ENCODE measurements at regions not wholly inside any gene's neighbourhood (a gene's known extent, or its start where the extent isn't known, plus 50 kb on each side); places are given as distances from the start of the nearest gene placed in this dataset.
A peak's percentile ranks its signal among the peaks of the same experiment; 100 is the strongest.

DNA sequence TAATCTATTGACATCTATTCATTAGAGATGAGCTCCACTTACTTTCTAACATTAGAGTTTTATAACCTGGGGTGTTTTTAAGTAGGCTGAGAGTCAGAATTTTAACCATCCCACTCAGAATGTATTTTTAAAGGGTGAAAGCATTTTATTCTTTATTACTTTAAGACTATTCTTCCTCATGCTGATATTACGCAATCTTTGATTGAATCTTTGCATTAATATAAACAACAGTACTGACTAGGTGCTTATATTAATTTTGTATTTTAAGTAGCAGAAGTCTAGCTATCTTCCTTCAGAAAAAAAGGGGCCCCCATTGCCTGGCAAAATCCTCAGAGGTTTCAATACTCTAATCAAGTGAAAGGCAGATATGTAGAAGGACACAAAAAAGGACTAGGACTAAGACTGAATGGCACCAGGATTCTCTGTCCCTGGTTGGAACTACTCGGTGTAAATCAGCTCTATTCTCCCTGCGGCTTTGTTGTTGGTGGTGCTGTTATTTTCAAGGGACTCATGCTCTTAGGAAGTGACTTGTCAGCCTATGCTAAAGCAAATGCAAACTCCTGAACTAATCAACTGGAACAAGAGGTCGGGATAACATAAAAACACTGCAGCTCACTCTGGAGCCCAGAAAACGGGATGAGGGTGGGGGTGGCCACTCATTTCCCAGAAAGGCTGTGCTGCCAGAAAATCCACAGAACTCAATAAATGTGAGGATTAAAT is 1324.4 kb downstream of the GRIK2 start:
- FAIRE-seq (no peak), DNase-seq (ENCODE audit: insufficient read length, low spot score) (no peak)
- TF ChIP-seq, protein P1, sequence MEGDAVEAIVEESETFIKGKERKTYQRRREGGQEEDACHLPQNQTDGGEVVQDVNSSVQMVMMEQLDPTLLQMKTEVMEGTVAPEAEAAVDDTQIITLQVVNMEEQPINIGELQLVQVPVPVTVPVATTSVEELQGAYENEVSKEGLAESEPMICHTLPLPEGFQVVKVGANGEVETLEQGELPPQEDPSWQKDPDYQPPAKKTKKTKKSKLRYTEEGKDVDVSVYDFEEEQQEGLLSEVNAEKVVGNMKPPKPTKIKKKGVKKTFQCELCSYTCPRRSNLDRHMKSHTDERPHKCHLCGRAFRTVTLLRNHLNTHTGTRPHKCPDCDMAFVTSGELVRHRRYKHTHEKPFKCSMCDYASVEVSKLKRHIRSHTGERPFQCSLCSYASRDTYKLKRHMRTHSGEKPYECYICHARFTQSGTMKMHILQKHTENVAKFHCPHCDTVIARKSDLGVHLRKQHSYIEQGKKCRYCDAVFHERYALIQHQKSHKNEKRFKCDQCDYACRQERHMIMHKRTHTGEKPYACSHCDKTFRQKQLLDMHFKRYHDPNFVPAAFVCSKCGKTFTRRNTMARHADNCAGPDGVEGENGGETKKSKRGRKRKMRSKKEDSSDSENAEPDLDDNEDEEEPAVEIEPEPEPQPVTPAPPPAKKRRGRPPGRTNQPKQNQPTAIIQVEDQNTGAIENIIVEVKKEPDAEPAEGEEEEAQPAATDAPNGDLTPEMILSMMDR (IDR thresholded peaks at IDR 0.05; ENCODE audit: insufficient read depth, missing control alignments) = no peak

DNA sequence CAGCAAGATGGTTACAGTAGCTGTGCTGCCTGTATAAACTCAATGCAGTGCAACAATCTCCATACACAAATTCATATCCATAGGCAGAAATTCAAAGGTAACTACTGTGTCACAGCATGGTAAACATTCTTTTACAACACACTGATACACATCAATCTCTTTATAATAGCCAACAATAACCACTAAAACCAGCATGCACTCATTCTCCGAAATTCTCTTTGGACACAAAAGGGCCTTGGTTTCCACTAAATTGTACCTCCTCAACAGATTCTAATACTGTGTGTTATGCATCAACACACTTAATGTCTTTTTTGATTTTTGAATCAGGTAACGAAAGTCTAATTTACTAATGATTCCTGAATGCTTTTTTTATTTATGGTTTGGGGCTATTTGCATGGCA is 1323.7 kb downstream of the GRIK2 start:
- TF ChIP-seq, protein P1 (IDR thresholded peaks at IDR 0.05; ENCODE audit: insufficient read depth, missing control alignments) = no peak
- DNase-seq (ENCODE audit: insufficient read length, low spot score) = no peak
- no peak for FAIRE-seq

DNA sequence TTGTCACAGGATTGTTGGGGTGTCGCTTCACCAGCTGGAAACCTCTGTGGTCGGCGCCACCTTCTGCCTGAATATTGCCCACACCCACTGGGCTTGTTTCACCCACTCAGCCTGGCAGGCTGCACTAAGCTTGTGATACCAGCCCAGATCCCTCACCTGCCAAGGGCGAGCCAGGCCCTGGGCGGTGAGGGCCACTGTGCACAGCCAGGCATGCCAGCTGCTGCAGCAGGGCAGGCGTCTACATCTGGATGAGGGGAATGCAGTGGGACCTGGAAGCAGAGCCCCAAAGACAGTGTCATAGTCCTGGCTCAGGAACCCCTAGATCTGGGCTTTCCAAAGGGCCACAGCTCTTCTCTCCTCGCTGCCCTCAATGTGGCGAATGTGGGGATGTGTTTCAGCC is 1307.5 kb downstream of the GRIK2 start:
- TF ChIP-seq, protein P1 (IDR thresholded peaks at IDR 0.05; ENCODE audit: insufficient read depth, missing control alignments) = no peak
- no peak for FAIRE-seq
- DNase-seq (ENCODE audit: insufficient read length, low spot score) = no peak

DNA sequence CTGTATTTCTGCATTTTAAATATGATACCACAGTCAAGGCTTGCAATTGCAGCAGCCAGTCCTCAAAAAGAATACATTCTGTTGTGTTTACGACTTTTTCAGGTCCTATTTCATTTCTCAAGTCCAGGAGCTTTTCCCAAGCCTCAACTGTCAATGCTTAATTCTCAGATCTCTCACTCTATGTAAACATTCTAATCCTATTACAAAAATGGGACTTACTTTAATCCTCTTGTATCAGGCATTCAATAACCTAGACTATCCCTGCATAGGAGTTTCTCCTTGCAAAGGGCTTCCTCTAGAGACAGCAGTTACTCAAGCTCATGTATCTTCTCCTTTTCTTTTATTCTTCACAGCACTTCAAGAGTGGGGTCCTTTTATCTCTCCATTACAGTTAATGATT is 1293.0 kb downstream of the GRIK2 start:
- DNase-seq (ENCODE audit: insufficient read length, low spot score) (no peak), FAIRE-seq (peak; percentile 99)
- TF ChIP-seq, protein P1 (IDR thresholded peaks at IDR 0.05; ENCODE audit: insufficient read depth, missing control alignments) = no peak

DNA sequence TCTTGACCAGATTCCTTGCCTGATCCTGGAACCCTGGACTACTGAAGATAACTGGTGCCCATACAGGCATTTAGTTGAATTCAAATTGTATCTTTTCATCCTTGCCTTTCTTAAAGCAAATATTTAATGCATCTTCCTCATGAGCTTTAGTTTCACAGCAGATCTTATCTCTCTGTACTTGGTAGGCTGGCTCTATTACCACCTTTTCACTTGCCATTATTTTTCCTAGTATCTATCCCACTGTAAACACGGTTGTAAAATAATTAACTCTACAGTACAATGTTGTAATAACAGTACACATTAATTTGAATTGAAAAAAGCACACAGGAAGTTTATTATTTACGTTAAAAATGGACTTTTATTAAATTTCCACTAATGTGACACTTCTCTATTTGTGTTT is 1286.9 kb downstream of the GRIK2 start:
- TF ChIP-seq, protein P1 (IDR thresholded peaks at IDR 0.05; ENCODE audit: insufficient read depth, missing control alignments) = no peak
- no peak for FAIRE-seq

DNA sequence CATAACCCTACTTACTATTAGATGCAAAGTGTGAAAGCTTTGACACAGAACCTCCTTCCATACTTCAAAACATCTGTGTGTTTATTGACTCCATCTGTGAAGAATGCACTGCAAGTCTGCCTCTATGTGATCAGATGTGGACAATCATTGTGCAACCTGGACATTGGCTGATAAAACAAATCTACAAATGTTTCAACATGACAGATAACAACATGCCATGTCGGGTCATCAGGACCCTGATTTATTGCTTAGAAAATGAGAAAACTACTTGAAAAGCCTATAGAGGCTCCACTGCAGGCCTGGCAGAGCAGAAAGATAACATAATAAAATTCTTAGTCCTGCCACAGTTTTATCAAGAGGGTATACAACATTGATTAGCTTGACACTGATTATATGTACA is 1286.4 kb downstream of the GRIK2 start:
- TF ChIP-seq, protein P1 (IDR thresholded peaks at IDR 0.05; ENCODE audit: insufficient read depth, missing control alignments) = no peak
- FAIRE-seq = no peak

More for the DNA sequence above, 1286.9 kb downstream of the GRIK2 start:
- DNase-seq (ENCODE audit: insufficient read length, low spot score) = no peak

DNA sequence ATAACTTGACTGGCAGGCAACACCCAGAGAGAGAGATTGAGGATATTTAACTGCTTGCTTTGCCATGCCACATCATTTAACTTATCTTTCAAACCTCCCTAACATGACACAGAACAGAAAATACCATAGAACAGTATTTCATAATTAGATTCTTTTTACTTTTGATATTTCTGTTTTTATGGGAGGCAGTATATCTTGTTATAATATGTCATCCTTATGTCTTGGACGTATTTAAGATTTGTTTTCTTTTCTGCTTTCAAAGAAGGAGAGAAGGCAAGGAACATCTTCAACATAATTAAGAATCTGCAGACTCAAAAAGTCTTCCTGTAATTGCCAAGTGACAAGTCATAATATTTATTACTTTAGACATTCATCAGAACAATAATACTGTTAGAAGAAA is 1283.7 kb downstream of the GRIK2 start:
- no peak for FAIRE-seq
- no peak for DNase-seq (ENCODE audit: insufficient read length, low spot score)
- TF ChIP-seq, protein P1 (IDR thresholded peaks at IDR 0.05; ENCODE audit: insufficient read depth, missing control alignments) = no peak

More for the DNA sequence above, 1286.4 kb downstream of the GRIK2 start:
- DNase-seq (ENCODE audit: insufficient read length, low spot score) = no peak
